GM23338 (cell line): ENCODE measurements at regions not wholly inside any gene's neighbourhood (a gene's known extent, or its start where the extent isn't known, plus 50 kb on each side); places are given as distances from the start of the nearest gene placed in this dataset.

ENCODE experiments used
- ATAC-seq: fragments of 200-7000 bp; cut with Tn5 transposase; 3 replicates; pipeline ENCODE4 v1.9.1; 2020
- DNase-seq: peaks from one replicate; pipeline ENCODE4 v3.0.0-alpha.2; 2015; ENCODE audit warnings: low spot score
- H2AFZ ChIP-seq: fragments of 200-600 bp; sonication (generic); 2 replicates; pipeline ENCODE4 v1.8.0; 2016; ENCODE audit warnings: antibody characterized with exemption, mild to moderate bottlenecking, moderate library complexity
- H3F3A ChIP-seq: fragments of 200-600 bp; sonication (generic); replicated peaks from 2 replicates; pipeline ENCODE4 v1.8.0; 2017; ENCODE audit warnings: antibody characterized with exemption, mixed run types, low read depth
- H3K27ac ChIP-seq: fragments of 200-600 bp; sonication (generic); 2 replicates; pipeline ENCODE4 v1.6.1; 2016; ENCODE audit warnings: low read depth
- H3K27me3 ChIP-seq: fragments of 200-600 bp; sonication (generic); 2 replicates; pipeline ENCODE4 v1.8.0; 2016; ENCODE audit warnings: mild to moderate bottlenecking, mixed run types, moderate library complexity; ENCODE audit not compliant: insufficient read depth
- H3K36me3 ChIP-seq: fragments of 200-600 bp; sonication (generic); 2 replicates; pipeline ENCODE4 v1.8.0; 2016; ENCODE audit warnings: mild to moderate bottlenecking; ENCODE audit not compliant: insufficient read depth
- H3K4me1 ChIP-seq: fragments of 200-600 bp; sonication (generic); 2 replicates; pipeline ENCODE4 v1.8.0; 2016; ENCODE audit warnings: mild to moderate bottlenecking, moderate library complexity; ENCODE audit not compliant: insufficient read depth
- H3K4me2 ChIP-seq: fragments of 200-600 bp; sonication (generic); 2 replicates; pipeline ENCODE4 v1.7.1; 2017; ENCODE audit warnings: mixed run types
- H3K4me3 ChIP-seq: fragments of 200-600 bp; sonication (generic); 2 replicates; pipeline ENCODE4 v1.6.1; 2016; ENCODE audit warnings: mixed run types
- H3K79me2 ChIP-seq: fragments of 200-600 bp; sonication (generic); replicated peaks from 2 replicates; pipeline ENCODE4 v1.8.0; 2017; ENCODE audit warnings: mild to moderate bottlenecking; ENCODE audit not compliant: insufficient read depth
- H3K9me2 ChIP-seq: fragments of 200-600 bp; sonication (generic); 2 replicates; pipeline ENCODE4 v1.8.0; 2017; ENCODE audit not compliant: insufficient read depth
- H4K20me1 ChIP-seq: fragments of 200-600 bp; sonication (generic); replicated peaks from 2 replicates; pipeline ENCODE4 v1.8.0; 2017; ENCODE audit warnings: mild to moderate bottlenecking; ENCODE audit not compliant: insufficient read depth
- H3K27ac Mint-ChIP-seq: 2 replicates; pipeline ENCODE4 v1.8.0; 2020; ENCODE audit warnings: inconsistent platforms, mild to moderate bottlenecking, moderate library complexity, mixed read lengths
- H3K27me3 Mint-ChIP-seq: 3 replicates; pipeline ENCODE4 v1.8.0; 2022; ENCODE audit warnings: low read depth, mild to moderate bottlenecking, moderate library complexity, mixed read lengths, inconsistent platforms; ENCODE audit not compliant: insufficient read depth, poor library complexity
- H3K36me3 Mint-ChIP-seq: 3 replicates; pipeline ENCODE4 v1.8.0; 2021; ENCODE audit warnings: low read depth, mild to moderate bottlenecking, inconsistent platforms, moderate library complexity, mixed read lengths
- H3K4me1 Mint-ChIP-seq: 3 replicates; pipeline ENCODE4 v1.8.0; 2020; ENCODE audit warnings: mild to moderate bottlenecking, inconsistent platforms, mixed read lengths
- H3K4me3 Mint-ChIP-seq: 3 replicates; pipeline ENCODE4 v1.8.0; 2021; ENCODE audit warnings: moderate library complexity, mild to moderate bottlenecking, inconsistent platforms, mixed read lengths
- H3K9me3 Mint-ChIP-seq: 3 replicates; pipeline ENCODE4 v1.8.0; 2020; ENCODE audit warnings: moderate library complexity, mild to moderate bottlenecking, inconsistent platforms, mixed read lengths
- CREB1 ChIP-seq: fragments of 250-450 bp; sonication (Bioruptor Pico); IDR thresholded peaks from 2 replicates; pipeline ENCODE4 v1.5.0; 2020; ENCODE audit warnings: low read depth, mild to moderate bottlenecking, moderate library complexity
- EZH2 ChIP-seq: fragments of 200-600 bp; sonication (generic); IDR thresholded peaks from one replicate; pipeline ENCODE4 v1.8.0; 2017; ENCODE audit warnings: antibody characterized with exemption, mild to moderate bottlenecking, low read depth; ENCODE audit not compliant: unreplicated experiment
- EZH2phosphoT487 ChIP-seq: fragments of 200-600 bp; sonication (generic); IDR thresholded peaks from one replicate; pipeline ENCODE4 v1.8.1; 2018; ENCODE audit warnings: antibody characterized with exemption; ENCODE audit not compliant: unreplicated experiment
- JUNB ChIP-seq: IDR thresholded peaks from one replicate; pipeline ENCODE4 v1.6.1; 2016; ENCODE audit warnings: antibody characterized with exemption; ENCODE audit not compliant: unreplicated experiment
- POLR2AphosphoS5 ChIP-seq: IDR thresholded peaks from 2 replicates; pipeline ENCODE4 v1.6.1; 2016; ENCODE audit warnings: antibody characterized with exemption, low read depth
- STAT1 ChIP-seq: IDR thresholded peaks from one replicate; pipeline ENCODE4 v1.6.1; 2016; ENCODE audit warnings: antibody characterized with exemption; ENCODE audit not compliant: unreplicated experiment
- ZNF114 ChIP-seq: fragments of 250-450 bp; sonication (Bioruptor Pico); IDR thresholded peaks from 2 replicates; pipeline ENCODE4 v1.5.0; 2020; ENCODE audit warnings: mild to moderate bottlenecking, moderate library complexity
- ZNF331 ChIP-seq: fragments of 250-450 bp; sonication (Bioruptor Pico); IDR thresholded peaks from 2 replicates; pipeline ENCODE4 v1.5.0; 2020; ENCODE audit warnings: low read depth, mild to moderate bottlenecking, moderate library complexity
- TF ChIP-seq, protein P1 (sequence below): IDR thresholded peaks from one replicate; pipeline ENCODE4 v1.6.1; 2018; ENCODE audit warnings: antibody characterized with exemption; ENCODE audit not compliant: unreplicated experiment
- TF ChIP-seq, protein P2 (sequence below), 2 experiments: fragments of 200-600 bp in 1 of 2; sonication (generic) in 1 of 2; conservative IDR thresholded peaks; 2 replicates each; pipeline versions ENCODE4 v1.5.1 to v1.6.1; 2016 to 2017; ENCODE audit warnings: antibody characterized with exemption in 2 of 2, low read depth in 2 of 2, mild to moderate bottlenecking in 2 of 2, moderate library complexity in 1 of 2
- TF ChIP-seq, protein P3 (sequence below): IDR thresholded peaks from 2 replicates; pipeline ENCODE4 v1.6.1; 2016; ENCODE audit warnings: antibody characterized with exemption

DNA sequence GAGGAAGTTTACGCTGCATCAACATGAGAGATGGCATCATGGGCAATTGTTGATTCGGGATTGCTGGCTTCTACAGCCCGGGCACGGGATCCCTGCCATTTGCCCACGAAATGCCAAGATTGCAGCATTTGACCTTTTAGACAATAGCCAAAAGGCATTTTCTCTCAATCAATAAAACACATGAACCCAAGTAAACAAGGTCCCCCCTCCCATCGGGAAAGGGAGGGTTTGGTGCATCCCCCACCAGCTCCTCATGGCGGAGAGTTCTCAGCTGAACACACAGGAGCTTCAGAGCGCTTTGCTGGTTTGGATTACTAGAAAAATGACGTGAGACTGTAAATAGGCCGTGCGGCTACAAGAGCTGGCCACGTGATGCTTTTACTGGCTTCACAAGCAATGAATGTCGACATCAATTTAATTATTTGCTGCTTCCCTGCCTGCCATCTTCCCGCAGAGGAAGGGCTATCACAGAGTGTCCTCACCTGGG lies 147.6 kb downstream of the C16orf95 start:
- Histone ChIP-seq H3K79me2 (no peaks in the 10 kb centered on the region), H3F3A (no peaks in the 10 kb centered on the region), H3K27ac (no peak overlapping the region), H3K4me2 (no peak overlapping the region), H4K20me1 (no peaks in the 10 kb centered on the region), H3K36me3 (no peaks in the 10 kb centered on the region), H2AFZ (no peak overlapping the region), H3K4me3 (no peak overlapping the region), H3K4me1 (no peaks in the 10 kb centered on the region), H3K9me2 (no peaks in the 10 kb centered on the region), H3K27me3 (no peaks in the 10 kb centered on the region)
- Mint-ChIP-seq H3K4me1 (no peaks in the 10 kb centered on the region), H3K27me3 (peaks cover 14% of the 10 kb centered on the region), H3K36me3 (no peaks in the 10 kb centered on the region), H3K9me3 (no peaks in the 10 kb centered on the region; the same call in 2 of the 3 replicates), H3K27ac (no peak overlapping the region), H3K4me3 (no peak overlapping the region)
- TF ChIP-seq CREB1 (CRISPR knock-in tag): no peak
- TF ChIP-seq, protein P1, sequence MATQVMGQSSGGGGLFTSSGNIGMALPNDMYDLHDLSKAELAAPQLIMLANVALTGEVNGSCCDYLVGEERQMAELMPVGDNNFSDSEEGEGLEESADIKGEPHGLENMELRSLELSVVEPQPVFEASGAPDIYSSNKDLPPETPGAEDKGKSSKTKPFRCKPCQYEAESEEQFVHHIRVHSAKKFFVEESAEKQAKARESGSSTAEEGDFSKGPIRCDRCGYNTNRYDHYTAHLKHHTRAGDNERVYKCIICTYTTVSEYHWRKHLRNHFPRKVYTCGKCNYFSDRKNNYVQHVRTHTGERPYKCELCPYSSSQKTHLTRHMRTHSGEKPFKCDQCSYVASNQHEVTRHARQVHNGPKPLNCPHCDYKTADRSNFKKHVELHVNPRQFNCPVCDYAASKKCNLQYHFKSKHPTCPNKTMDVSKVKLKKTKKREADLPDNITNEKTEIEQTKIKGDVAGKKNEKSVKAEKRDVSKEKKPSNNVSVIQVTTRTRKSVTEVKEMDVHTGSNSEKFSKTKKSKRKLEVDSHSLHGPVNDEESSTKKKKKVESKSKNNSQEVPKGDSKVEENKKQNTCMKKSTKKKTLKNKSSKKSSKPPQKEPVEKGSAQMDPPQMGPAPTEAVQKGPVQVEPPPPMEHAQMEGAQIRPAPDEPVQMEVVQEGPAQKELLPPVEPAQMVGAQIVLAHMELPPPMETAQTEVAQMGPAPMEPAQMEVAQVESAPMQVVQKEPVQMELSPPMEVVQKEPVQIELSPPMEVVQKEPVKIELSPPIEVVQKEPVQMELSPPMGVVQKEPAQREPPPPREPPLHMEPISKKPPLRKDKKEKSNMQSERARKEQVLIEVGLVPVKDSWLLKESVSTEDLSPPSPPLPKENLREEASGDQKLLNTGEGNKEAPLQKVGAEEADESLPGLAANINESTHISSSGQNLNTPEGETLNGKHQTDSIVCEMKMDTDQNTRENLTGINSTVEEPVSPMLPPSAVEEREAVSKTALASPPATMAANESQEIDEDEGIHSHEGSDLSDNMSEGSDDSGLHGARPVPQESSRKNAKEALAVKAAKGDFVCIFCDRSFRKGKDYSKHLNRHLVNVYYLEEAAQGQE: no peak
- TF ChIP-seq, protein P2, sequence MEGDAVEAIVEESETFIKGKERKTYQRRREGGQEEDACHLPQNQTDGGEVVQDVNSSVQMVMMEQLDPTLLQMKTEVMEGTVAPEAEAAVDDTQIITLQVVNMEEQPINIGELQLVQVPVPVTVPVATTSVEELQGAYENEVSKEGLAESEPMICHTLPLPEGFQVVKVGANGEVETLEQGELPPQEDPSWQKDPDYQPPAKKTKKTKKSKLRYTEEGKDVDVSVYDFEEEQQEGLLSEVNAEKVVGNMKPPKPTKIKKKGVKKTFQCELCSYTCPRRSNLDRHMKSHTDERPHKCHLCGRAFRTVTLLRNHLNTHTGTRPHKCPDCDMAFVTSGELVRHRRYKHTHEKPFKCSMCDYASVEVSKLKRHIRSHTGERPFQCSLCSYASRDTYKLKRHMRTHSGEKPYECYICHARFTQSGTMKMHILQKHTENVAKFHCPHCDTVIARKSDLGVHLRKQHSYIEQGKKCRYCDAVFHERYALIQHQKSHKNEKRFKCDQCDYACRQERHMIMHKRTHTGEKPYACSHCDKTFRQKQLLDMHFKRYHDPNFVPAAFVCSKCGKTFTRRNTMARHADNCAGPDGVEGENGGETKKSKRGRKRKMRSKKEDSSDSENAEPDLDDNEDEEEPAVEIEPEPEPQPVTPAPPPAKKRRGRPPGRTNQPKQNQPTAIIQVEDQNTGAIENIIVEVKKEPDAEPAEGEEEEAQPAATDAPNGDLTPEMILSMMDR (conservative IDR thresholded peaks at IDR 0.05; ENCODE audit: low read depth in 2 of 2): no peak
- TF ChIP-seq EZH2: no peak
- TF ChIP-seq STAT1: no peak
- TF ChIP-seq, protein P3, sequence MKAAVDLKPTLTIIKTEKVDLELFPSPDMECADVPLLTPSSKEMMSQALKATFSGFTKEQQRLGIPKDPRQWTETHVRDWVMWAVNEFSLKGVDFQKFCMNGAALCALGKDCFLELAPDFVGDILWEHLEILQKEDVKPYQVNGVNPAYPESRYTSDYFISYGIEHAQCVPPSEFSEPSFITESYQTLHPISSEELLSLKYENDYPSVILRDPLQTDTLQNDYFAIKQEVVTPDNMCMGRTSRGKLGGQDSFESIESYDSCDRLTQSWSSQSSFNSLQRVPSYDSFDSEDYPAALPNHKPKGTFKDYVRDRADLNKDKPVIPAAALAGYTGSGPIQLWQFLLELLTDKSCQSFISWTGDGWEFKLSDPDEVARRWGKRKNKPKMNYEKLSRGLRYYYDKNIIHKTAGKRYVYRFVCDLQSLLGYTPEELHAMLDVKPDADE: no peak
- TF ChIP-seq POLR2AphosphoS5: no peak
- TF ChIP-seq ZNF114 (CRISPR knock-in tag): no peak
- DNase-seq (no peak), ATAC-seq (no peak)

DNA sequence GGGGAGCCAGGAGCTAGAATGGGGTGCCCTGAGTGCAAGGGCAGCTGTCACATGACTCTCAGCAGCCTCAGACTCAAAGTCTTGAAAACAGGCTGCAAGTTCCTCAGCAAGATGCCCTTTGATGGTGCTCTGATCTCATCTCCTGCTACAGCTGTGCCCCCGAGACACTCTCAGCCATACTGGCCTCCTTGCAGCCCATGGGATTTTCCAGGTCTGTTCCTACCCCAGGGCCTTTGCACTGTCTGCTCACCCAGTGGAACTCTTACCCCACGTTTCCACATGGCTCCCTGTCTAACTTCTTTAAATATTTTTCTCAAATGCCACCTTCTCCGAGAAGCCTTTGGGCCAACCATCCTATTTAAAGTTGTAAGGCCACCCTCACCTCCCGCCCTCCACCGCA lies 146.9 kb downstream of the C16orf95 start:
- Histone ChIP-seq H3K9me2 (no peaks in the 10 kb centered on the region), H3K27ac (no peak overlapping the region), H3K36me3 (no peaks in the 10 kb centered on the region), H3K4me1 (no peaks in the 10 kb centered on the region), H3K27me3 (no peaks in the 10 kb centered on the region), H4K20me1 (no peaks in the 10 kb centered on the region), H2AFZ (no peak overlapping the region), H3K4me2 (no peak overlapping the region), H3F3A (no peaks in the 10 kb centered on the region), H3K79me2 (no peaks in the 10 kb centered on the region), H3K4me3 (no peak overlapping the region)
- DNase-seq (no peak), ATAC-seq (no peak)
- H3K27ac Mint-ChIP-seq: no peak overlapping the region
- no peaks in the 10 kb centered on the region for H3K36me3 Mint-ChIP-seq
- no peak overlapping the region for H3K4me3 Mint-ChIP-seq
- no peaks in the 10 kb centered on the region for H3K4me1 Mint-ChIP-seq
- H3K27me3 Mint-ChIP-seq: peaks cover 14% of the 10 kb centered on the region
- no peaks in the 10 kb centered on the region; the same call in 2 of the 3 replicates for H3K9me3 Mint-ChIP-seq
- TF ChIP-seq CREB1 (CRISPR knock-in tag) (no peak), EZH2phosphoT487 (no peak), JUNB (no peak), ZNF331 (CRISPR knock-in tag) (no peak)
- TF ChIP-seq, protein P2 (conservative IDR thresholded peaks at IDR 0.05; ENCODE audit: low read depth in 2 of 2): no peak
